ENCODE measurements at regions not wholly inside any gene's neighbourhood (a gene's known extent, or its start where the extent isn't known, plus 50 kb on each side); places are given as distances from the start of the nearest gene placed in this dataset.

DNA sequence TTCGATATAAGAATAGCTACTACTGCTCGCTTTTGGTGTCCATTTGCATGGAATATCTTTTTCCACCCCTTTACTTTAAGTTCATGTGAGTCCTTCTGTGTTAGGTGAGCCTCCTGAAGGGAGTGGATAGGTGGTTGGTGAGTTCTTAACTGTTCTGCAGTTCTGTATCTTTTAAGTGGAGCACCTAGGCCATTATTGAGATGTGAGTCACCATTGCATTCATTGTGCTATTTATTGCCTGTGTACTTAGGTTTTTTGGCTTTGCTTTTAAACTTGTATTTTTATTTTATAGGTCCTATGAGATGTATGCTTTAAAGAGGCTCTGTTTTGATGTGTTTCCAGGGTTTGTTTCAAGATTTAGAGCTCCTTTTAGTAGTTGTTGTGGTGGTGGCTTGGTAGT is 1430.8 kb downstream of the REEP3 start:
- Histone ChIP-seq H3K4me1 (ENCODE audit: control insufficient read depth in 1 of 2, insufficient read depth in 1 of 2, low read depth in 1 of 2, low read length in 1 of 2) (no peaks in the 10 kb centered on the region), H3K4me3 (ENCODE audit: low read depth in 1 of 2, low read length in 1 of 2) (no peak overlapping the region), H3K27me3 (no peaks in the 10 kb centered on the region), H3K27ac (no peak overlapping the region), H3K36me3 (no peaks in the 10 kb centered on the region), H3K9me3 (no peaks in the 10 kb centered on the region)
- no peak for TF ChIP-seq CTCF (IDR thresholded peaks at IDR 0.05)

GRCh38 chr10:64956441-64956840 is 1435.2 kb downstream of the REEP3 start:
- Histone ChIP-seq H3K9me3 (no peaks in the 10 kb centered on the region), H3K4me1 (ENCODE audit: control insufficient read depth in 1 of 2, insufficient read depth in 1 of 2, low read depth in 1 of 2, low read length in 1 of 2) (no peaks in the 10 kb centered on the region), H3K27ac (no peak overlapping the region), H3K4me3 (ENCODE audit: low read depth in 1 of 2, low read length in 1 of 2) (no peak overlapping the region), H3K36me3 (no peaks in the 10 kb centered on the region), H3K27me3 (no peaks in the 10 kb centered on the region)
- no peak for TF ChIP-seq CTCF (IDR thresholded peaks at IDR 0.05)

GRCh38 chr10:64959116-64959515 is 1437.9 kb downstream of the REEP3 start:
- H3K4me3 ChIP-seq (ENCODE audit: low read depth in 1 of 2, low read length in 1 of 2) = no peak overlapping the region
- H3K27me3 ChIP-seq = no peaks in the 10 kb centered on the region
- H3K4me1 ChIP-seq (ENCODE audit: control insufficient read depth in 1 of 2, insufficient read depth in 1 of 2, low read depth in 1 of 2, low read length in 1 of 2) = no peaks in the 10 kb centered on the region
- TF ChIP-seq CTCF (IDR thresholded peaks at IDR 0.05) = no peak
- H3K27ac ChIP-seq = no peak overlapping the region
- H3K36me3 ChIP-seq = no peaks in the 10 kb centered on the region
- H3K9me3 ChIP-seq = no peaks in the 10 kb centered on the region

- Histone ChIP-seq H3K9me3 (no peaks in the 10 kb centered on the region), H3K27ac (no peak overlapping the region), H3K4me3 (ENCODE audit: low read depth in 1 of 2, low read length in 1 of 2) (no peak overlapping the region), H3K36me3 (no peaks in the 10 kb centered on the region), H3K4me1 (ENCODE audit: control insufficient read depth in 1 of 2, insufficient read depth in 1 of 2, low read depth in 1 of 2, low read length in 1 of 2) (no peaks in the 10 kb centered on the region), H3K27me3 (no peaks in the 10 kb centered on the region)
- TF ChIP-seq CTCF (IDR thresholded peaks at IDR 0.05) = no peak
These were observed 1438.7 kb downstream of the REEP3 start for GRCh38 chr10:64959883-64960282.

- H3K9me3 ChIP-seq = no peaks in the 10 kb centered on the region
- no peak overlapping the region for H3K27ac ChIP-seq
- no peaks in the 10 kb centered on the region for H3K36me3 ChIP-seq
- no peak for TF ChIP-seq CTCF (IDR thresholded peaks at IDR 0.05)
- no peak overlapping the region for H3K4me3 ChIP-seq (ENCODE audit: low read depth in 1 of 2, low read length in 1 of 2)
- no peaks in the 10 kb centered on the region for H3K27me3 ChIP-seq
- H3K4me1 ChIP-seq (ENCODE audit: control insufficient read depth in 1 of 2, insufficient read depth in 1 of 2, low read depth in 1 of 2, low read length in 1 of 2) = no peaks in the 10 kb centered on the region
These were observed 1452.2 kb downstream of the REEP3 start for GRCh38 chr10:64973391-64973790.

- H3K4me3 ChIP-seq (ENCODE audit: low read depth in 1 of 2, low read length in 1 of 2) = no peak overlapping the region
- no peaks in the 10 kb centered on the region for H3K4me1 ChIP-seq (ENCODE audit: control insufficient read depth in 1 of 2, insufficient read depth in 1 of 2, low read depth in 1 of 2, low read length in 1 of 2)
- H3K9me3 ChIP-seq = no peaks in the 10 kb centered on the region
- no peaks in the 10 kb centered on the region for H3K27me3 ChIP-seq
- no peaks in the 10 kb centered on the region for H3K36me3 ChIP-seq
- no peak for TF ChIP-seq CTCF (IDR thresholded peaks at IDR 0.05)
- H3K27ac ChIP-seq = no peak overlapping the region
These were observed 1454.9 kb downstream of the REEP3 start for GRCh38 chr10:64976150-64976549.
